ENCODE measurements at regions not wholly inside any gene's neighbourhood (a gene's known extent, or its start where the extent isn't known, plus 50 kb on each side); places are given as distances from the start of the nearest gene placed in this dataset.

DNA sequence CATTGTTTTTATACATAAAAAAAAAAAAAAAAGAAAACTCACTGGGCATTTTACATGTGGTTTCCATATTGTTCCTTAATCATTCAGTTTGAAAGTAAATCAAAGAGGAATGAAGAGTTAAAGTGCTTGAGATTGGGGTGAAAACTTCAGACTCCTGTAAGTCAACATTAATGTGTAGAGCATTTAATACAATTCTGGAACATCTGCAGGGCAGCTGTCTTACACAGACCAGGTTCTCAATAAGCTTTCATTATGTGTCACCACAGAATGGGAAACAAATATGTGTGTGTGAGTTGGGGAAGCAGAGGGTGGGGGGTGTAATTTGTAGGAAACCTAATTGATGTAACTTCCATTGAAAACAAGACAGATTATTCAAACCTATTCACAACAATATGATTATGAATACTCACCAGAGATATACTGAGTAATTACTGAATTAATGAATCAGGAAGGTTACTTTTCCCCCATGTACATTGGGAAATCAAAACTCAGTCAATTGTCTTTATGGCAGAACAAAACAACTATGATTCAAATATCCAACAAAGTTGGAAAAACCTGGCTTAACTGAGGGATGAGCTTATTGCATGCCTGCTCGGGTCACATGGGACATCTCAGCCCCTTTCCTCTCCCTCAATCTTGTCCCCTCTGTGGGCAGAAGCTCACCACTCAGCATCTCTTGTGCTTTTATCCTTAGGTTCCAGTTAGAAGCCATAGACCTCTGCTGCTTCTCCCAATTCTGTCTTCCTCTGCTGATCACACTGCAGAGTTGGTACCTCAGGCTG lies 281.2 kb upstream of the THBS1 start:
- no TSS peak for BruUV-seq (replicated peaks)
- ChIA-PET POLR2A (ENCODE audit: low non-redundant PET) (no interaction called here), CTCF (no interaction called here)
- Histone ChIP-seq H3K27me3 (replicated peaks; ENCODE audit: insufficient read depth, low read depth, low read length, poor library complexity) (peaks cover 40% of the 10 kb centered on the region), H3K9me3 (ENCODE audit: low read depth, low read length, poor library complexity, severe bottlenecking) (no peaks in the 10 kb centered on the region), H3K4me3 (ENCODE audit: low read depth, low read length, poor library complexity, severe bottlenecking) (no peak overlapping the region), H3K36me3 (ENCODE audit: insufficient read depth, low read length, poor library complexity, severe bottlenecking) (no peaks in the 10 kb centered on the region), H3K4me1 (ENCODE audit: insufficient read depth, low read length, poor library complexity, severe bottlenecking) (no peaks in the 10 kb centered on the region), H3K27ac (ENCODE audit: low read depth, low read length, poor library complexity, severe bottlenecking) (no peak overlapping the region)
- TF ChIP-seq, protein P1, sequence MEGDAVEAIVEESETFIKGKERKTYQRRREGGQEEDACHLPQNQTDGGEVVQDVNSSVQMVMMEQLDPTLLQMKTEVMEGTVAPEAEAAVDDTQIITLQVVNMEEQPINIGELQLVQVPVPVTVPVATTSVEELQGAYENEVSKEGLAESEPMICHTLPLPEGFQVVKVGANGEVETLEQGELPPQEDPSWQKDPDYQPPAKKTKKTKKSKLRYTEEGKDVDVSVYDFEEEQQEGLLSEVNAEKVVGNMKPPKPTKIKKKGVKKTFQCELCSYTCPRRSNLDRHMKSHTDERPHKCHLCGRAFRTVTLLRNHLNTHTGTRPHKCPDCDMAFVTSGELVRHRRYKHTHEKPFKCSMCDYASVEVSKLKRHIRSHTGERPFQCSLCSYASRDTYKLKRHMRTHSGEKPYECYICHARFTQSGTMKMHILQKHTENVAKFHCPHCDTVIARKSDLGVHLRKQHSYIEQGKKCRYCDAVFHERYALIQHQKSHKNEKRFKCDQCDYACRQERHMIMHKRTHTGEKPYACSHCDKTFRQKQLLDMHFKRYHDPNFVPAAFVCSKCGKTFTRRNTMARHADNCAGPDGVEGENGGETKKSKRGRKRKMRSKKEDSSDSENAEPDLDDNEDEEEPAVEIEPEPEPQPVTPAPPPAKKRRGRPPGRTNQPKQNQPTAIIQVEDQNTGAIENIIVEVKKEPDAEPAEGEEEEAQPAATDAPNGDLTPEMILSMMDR (conservative IDR thresholded peaks at IDR 0.05; ENCODE audit: low read depth, low read length) = no peak
- no peak for TF ChIP-seq EZH2 (IDR thresholded peaks at IDR 0.05; ENCODE audit: borderline replicate concordance, low read depth, low read length, poor library complexity, severe bottlenecking)
- DNase-seq (ENCODE audit: low spot score) = no peak
- intact Hi-C loops (cut with micrococcal nuclease; ENCODE audit: unreplicated experiment) = no loop called here

DNA sequence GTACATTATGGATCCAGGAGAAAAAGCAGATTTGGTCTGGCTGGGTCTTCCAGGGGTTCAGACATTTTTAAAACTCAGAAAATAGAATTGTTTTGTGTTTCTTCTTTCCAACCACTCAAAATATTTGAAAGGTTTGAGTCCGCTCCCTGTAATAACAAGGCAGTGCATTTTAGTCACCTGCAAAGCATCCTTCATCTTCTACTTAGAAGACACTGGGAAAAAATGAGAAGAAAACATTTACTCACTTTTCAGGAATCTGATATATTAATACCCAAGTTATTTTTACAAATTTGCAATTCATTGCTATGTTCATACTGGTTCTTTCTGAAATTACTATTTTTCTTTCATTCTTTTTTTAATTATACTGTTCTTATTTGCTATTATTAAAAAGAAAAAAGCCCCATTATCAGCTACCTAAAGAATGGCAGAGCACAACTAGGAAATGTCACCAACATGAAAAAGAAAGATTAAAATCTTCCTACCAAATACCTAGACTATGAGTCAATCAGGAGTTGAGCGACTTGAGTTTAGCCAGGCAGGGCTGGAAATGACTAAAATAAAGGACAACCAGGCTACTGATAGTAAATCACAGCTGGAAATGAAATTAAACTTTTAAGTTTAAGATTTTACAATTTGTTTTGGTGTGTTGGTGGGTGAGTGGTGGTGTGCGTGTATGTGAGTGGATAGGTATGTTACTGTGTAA lies 280.3 kb upstream of the THBS1 start:
- POLR2A ChIA-PET (ENCODE audit: low non-redundant PET) = no interaction called here
- peaks cover 40% of the 10 kb centered on the region for H3K27me3 ChIP-seq (replicated peaks; ENCODE audit: insufficient read depth, low read depth, low read length, poor library complexity)
- no peak overlapping the region for H3K4me3 ChIP-seq (ENCODE audit: low read depth, low read length, poor library complexity, severe bottlenecking)
- DNase-seq (ENCODE audit: low spot score) = no peak
- CTCF ChIA-PET = no interaction called here
- no peaks in the 10 kb centered on the region for H3K4me1 ChIP-seq (ENCODE audit: insufficient read depth, low read length, poor library complexity, severe bottlenecking)
- no peak for TF ChIP-seq EZH2 (IDR thresholded peaks at IDR 0.05; ENCODE audit: borderline replicate concordance, low read depth, low read length, poor library complexity, severe bottlenecking)
- no peaks in the 10 kb centered on the region for H3K9me3 ChIP-seq (ENCODE audit: low read depth, low read length, poor library complexity, severe bottlenecking)
- no peak overlapping the region for H3K27ac ChIP-seq (ENCODE audit: low read depth, low read length, poor library complexity, severe bottlenecking)
- intact Hi-C loops (cut with micrococcal nuclease; ENCODE audit: unreplicated experiment) = no loop called here
- no TSS peak for BruUV-seq (replicated peaks)
- no peaks in the 10 kb centered on the region for H3K36me3 ChIP-seq (ENCODE audit: insufficient read depth, low read length, poor library complexity, severe bottlenecking)

DNA sequence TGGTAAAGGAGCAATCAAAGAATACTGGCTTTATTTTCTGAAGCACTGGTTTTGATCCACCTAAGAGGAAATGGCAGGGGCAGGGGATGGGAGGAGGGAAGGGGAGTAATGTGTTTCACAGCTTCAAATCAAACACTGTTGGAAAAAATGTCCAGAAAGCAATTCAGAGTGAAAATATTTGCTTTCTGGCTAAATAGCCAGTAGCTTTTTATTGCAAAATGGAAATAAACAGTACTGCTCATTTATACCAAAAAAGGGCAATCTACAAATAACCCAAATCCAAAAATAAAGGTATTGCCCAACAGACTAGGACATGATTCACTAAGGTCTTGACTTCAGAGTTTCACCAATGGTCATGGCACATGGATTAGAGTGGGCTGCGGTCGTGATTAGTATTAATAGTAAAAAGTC lies 279.3 kb upstream of the THBS1 start:
- intact Hi-C loops (cut with micrococcal nuclease; ENCODE audit: unreplicated experiment) = no loop called here
- no TSS peak for BruUV-seq (replicated peaks)
- Histone ChIP-seq H3K27me3 (replicated peaks; ENCODE audit: insufficient read depth, low read depth, low read length, poor library complexity) (peaks cover 40% of the 10 kb centered on the region), H3K36me3 (ENCODE audit: insufficient read depth, low read length, poor library complexity, severe bottlenecking) (no peaks in the 10 kb centered on the region), H3K9me3 (ENCODE audit: low read depth, low read length, poor library complexity, severe bottlenecking) (no peaks in the 10 kb centered on the region), H3K27ac (ENCODE audit: low read depth, low read length, poor library complexity, severe bottlenecking) (no peak overlapping the region), H3K4me3 (ENCODE audit: low read depth, low read length, poor library complexity, severe bottlenecking) (no peak overlapping the region), H3K4me1 (ENCODE audit: insufficient read depth, low read length, poor library complexity, severe bottlenecking) (no peaks in the 10 kb centered on the region)
- CTCF ChIA-PET = no interaction called here
- POLR2A ChIA-PET (ENCODE audit: low non-redundant PET) = no interaction called here
- no peak for DNase-seq (ENCODE audit: low spot score)
- TF ChIP-seq, protein P1 (conservative IDR thresholded peaks at IDR 0.05; ENCODE audit: low read depth, low read length) = no peak
- TF ChIP-seq EZH2 (IDR thresholded peaks at IDR 0.05; ENCODE audit: borderline replicate concordance, low read depth, low read length, poor library complexity, severe bottlenecking) = no peak
